GM23248 (cell line): ENCODE measurements at regions not wholly inside any gene's neighbourhood (a gene's known extent, or its start where the extent isn't known, plus 50 kb on each side); places are given as distances from the start of the nearest gene placed in this dataset.
"Not testable (repeated sequence)": the region's sequence is repeated elsewhere in the genome, so short reads cannot be mapped to it uniquely, and the experiment has no call there.

Experiments
- EZH2 ChIP-seq: fragments of 200-600 bp; sonication (generic); IDR thresholded peaks from 2 replicates; pipeline ENCODE4 v1.6.1; 2018; ENCODE audit warnings: antibody characterized with exemption, mild to moderate bottlenecking; ENCODE audit not compliant: insufficient read depth, poor library complexity, severe bottlenecking
- EZH2phosphoT487 ChIP-seq: fragments of 200-600 bp; sonication (generic); IDR thresholded peaks from 2 replicates; pipeline ENCODE4 v1.6.1; 2018; ENCODE audit warnings: antibody characterized with exemption, moderate library complexity, mild to moderate bottlenecking, low read depth; ENCODE audit not compliant: insufficient read depth

DNA sequence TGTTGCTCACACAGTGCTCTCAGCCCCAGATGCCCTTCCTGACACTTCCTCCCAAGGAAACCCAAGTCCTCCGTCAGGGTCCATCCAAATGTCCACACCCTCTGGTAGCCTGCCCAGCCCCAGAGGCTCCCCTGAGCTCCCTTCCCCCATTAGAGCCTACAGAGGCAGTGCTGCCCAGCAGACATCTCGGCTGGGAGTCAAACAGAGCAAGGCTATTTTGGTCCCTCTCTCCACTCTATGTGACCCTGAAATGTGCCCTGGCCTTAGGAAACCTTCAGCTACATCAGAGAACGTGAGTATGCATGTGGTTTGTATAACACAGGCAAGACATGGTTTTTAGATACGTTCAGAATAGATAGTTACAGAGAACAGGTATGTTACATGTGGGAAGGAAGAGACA lies 191.8 kb downstream of the LMLN start:
- TF ChIP-seq EZH2, EZH2phosphoT487: not testable (repeated sequence)
